ENCODE measurements at regions not wholly inside any gene's neighbourhood (a gene's known extent, or its start where the extent isn't known, plus 50 kb on each side); places are given as distances from the start of the nearest gene placed in this dataset.

DNA sequence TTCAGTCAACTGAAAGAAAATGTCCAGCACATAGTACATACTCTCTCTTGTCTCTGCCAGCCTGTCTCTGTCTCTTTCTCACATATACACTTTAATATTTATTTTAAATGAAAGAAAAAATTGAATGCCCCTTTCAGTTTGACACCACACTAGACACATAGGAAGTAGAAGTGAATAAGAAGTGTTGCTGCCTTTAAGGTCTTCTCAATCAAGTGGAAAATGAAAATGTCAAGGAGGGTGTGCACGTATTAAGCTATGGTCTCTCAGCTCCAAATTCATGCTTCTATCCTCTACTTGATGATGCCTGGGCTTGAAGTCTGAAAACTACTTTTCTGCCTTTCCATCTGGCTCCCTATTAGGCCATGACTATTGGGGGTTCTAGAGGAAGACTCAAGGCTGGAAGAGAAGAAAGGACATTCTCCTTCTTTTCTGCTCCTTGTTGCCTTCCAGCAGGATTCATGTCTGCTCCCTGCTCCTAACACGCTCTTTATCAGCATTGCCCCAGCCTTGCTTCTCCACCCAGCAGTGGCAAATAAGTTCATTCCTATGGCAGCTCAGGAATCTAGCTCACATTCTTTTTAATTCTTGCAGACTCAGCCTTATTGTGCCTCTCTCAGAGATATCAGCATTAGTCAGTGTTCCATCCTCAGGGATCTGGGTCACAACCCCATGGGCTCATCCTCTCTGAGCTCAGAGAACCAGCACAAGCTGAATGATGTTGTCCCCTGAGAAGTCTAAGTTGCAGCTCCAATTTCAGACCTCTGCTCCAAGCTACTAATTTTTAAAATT, 609.1 kb upstream of the GRM7 start:
- 61 to 67% methylated on average over 2 of the region's 2 CpGs for WGBS, 2 donors
- H3K9me3 ChIP-seq, result peaks cover 0 to 12% (median 0%) of the 10 kb centered on the region in 11 donors
- H3K27me3 ChIP-seq, result no peaks in the 10 kb centered on the region
- DNase-seq (no peak), ATAC-seq (no peak)
- intact Hi-C loops (cut with DNase I), result no loop called here
- H3K36me3 ChIP-seq, result no peaks in the 10 kb centered on the region
- TF ChIP-seq, protein P1, sequence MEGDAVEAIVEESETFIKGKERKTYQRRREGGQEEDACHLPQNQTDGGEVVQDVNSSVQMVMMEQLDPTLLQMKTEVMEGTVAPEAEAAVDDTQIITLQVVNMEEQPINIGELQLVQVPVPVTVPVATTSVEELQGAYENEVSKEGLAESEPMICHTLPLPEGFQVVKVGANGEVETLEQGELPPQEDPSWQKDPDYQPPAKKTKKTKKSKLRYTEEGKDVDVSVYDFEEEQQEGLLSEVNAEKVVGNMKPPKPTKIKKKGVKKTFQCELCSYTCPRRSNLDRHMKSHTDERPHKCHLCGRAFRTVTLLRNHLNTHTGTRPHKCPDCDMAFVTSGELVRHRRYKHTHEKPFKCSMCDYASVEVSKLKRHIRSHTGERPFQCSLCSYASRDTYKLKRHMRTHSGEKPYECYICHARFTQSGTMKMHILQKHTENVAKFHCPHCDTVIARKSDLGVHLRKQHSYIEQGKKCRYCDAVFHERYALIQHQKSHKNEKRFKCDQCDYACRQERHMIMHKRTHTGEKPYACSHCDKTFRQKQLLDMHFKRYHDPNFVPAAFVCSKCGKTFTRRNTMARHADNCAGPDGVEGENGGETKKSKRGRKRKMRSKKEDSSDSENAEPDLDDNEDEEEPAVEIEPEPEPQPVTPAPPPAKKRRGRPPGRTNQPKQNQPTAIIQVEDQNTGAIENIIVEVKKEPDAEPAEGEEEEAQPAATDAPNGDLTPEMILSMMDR (IDR thresholded peaks at IDR 0.05), result no peak
- H3K4me3 ChIP-seq, result no peak overlapping the region
- no peaks in the 10 kb centered on the region for H3K4me1 ChIP-seq
- H3K27ac ChIP-seq, result no peak overlapping the region

DNA sequence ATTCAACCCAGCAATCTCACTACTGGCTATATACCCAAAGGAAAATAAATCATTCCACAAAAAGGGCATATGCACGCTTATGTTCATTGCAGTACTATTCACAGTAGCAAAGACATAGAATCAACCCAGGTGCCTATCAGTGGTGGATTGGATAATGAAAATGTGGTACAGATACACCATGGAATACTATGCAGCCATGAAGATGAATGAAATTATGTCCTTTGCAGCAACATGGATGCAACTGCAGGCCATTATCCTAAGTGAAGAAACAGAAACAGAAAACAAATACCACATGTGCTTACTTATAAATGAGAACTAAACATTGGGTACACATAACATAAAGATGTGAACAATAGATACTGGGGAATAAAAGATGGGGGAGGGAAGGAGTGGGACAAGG, 606.4 kb upstream of the GRM7 start:
- H3K9me3 ChIP-seq, result peaks cover 0 to 12% (median 0%) of the 10 kb centered on the region in 11 donors
- no peaks in the 10 kb centered on the region for H3K27me3 ChIP-seq
- intact Hi-C loops (cut with DNase I), result no loop called here
- TF ChIP-seq, protein P1 (IDR thresholded peaks at IDR 0.05), result no peak
- H3K4me1 ChIP-seq, result no peaks in the 10 kb centered on the region
- DNase-seq (no peak), ATAC-seq (no peak)
- no peak overlapping the region for H3K4me3 ChIP-seq
- 87 to 100% methylated on average over 1 of the region's 1 CpG for WGBS, 2 donors
- H3K27ac ChIP-seq, result no peak overlapping the region
- H3K36me3 ChIP-seq, result no peaks in the 10 kb centered on the region

GRCh38 chr3:6255229-6255628, 605.7 kb upstream of the GRM7 start:
- DNase-seq, result no peak
- TF ChIP-seq, protein P1 (IDR thresholded peaks at IDR 0.05), result no peak
- WGBS, 2 donors, result 67 to 77% methylated on average over 6 of the region's 6 CpGs

DNA sequence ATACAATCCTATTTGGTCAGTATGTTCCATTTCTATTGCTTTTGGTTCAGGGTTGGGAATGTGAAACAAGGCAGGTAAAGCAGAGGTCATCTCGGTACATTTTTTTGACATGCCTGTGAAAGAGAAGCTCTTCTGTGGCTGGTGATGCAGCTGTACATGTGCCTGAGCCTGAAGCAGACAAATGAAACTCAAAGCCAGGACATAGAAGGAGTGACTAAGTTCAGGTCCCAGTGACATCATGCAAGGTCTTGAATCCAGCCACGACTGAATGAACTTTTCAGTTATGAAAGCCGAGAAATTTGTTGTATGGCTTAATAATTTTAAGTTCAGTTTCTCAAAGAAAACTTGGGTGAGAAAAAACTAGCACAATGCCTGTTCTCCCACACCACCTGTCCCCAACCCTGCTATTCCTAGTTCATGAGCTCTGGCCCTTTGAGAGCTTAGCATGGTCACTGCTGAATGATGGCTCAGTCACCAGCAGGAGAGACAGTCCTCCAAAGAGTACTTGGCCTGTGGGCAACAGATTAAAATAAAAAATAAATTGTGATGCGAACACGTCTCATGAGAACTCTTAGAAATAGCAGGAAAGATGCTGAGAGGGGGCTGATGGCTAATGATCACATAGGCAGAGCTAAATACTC, 600.2 kb upstream of the GRM7 start:
- H3K27me3 ChIP-seq, result no peaks in the 10 kb centered on the region
- WGBS, 2 donors, result 76 to 81% methylated on average over 5 of the region's 5 CpGs
- intact Hi-C loops (cut with DNase I), result no loop called here

More at GRCh38 chr3:6255229-6255628, 605.7 kb upstream of the GRM7 start:
- H3K27ac ChIP-seq, result no peak overlapping the region
- H3K27me3 ChIP-seq, result no peaks in the 10 kb centered on the region
- H3K4me3 ChIP-seq, result no peak overlapping the region
- H3K9me3 ChIP-seq, result peaks cover 0 to 12% (median 0%) of the 10 kb centered on the region in 11 donors
- no peaks in the 10 kb centered on the region for H3K4me1 ChIP-seq
- no peak for ATAC-seq
- intact Hi-C loops (cut with DNase I), result no loop called here
- no peaks in the 10 kb centered on the region for H3K36me3 ChIP-seq

More for the DNA sequence above, 600.2 kb upstream of the GRM7 start:
- no peak for DNase-seq
- Histone ChIP-seq H3K9me3 (peaks cover 0 to 5% (median 0%) of the 10 kb centered on the region in 11 donors), H3K27ac (no peak overlapping the region), H3K36me3 (no peaks in the 10 kb centered on the region), H3K4me3 (no peak overlapping the region), H3K4me1 (no peaks in the 10 kb centered on the region)
- TF ChIP-seq, protein P1 (IDR thresholded peaks at IDR 0.05), result no peak
- no peak for ATAC-seq

All from heart right ventricle (tissue), 16 donors.